ENCODE measurements at regions not wholly inside any gene's neighbourhood (a gene's known extent, or its start where the extent isn't known, plus 50 kb on each side); places are given as distances from the start of the nearest gene placed in this dataset.

DNA sequence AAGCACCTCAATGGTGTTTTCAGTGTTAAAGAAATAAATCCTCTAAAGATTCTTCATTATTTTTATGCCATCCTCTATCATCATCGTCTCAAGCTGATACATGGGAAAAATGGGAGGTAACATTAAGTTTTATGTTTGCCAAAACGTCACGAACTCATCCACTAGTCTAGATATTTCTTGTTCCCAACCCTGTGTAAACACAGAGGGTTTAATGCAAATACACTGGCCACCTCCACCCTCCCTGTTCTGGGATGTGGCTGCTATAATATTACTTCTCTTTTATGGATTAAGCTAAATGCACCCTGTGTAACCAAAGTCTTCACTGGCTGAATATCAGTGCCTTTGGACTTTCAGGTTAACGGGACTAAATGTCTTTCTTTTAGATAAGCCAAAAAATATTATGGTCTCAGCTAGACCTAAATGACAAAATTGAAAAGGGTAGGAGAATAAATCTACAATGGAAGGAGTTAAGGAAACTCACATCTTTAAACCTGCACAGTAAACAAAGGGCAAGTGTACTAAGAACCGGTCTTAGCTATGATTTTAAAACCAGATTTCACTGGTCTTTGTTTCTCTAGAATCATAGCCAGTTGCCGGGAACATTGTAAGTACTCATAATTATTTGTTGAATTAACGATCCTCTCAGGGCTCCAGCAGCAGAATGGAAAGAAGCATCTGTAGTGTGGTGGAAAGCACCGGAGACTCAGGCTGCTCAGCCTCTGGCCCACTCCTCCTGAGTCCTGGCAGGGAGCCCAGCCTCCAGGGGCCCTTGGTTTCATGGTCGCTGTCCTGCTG lies 103.5 kb upstream of the NOCT start:
- TF ChIP-seq GATA2 (IDR thresholded peaks at IDR 0.05; ENCODE audit: low read depth, low read length) (no peak), GATA3 (IDR thresholded peaks at IDR 0.05; ENCODE audit: low read depth, low read length) (no peak)

DNA sequence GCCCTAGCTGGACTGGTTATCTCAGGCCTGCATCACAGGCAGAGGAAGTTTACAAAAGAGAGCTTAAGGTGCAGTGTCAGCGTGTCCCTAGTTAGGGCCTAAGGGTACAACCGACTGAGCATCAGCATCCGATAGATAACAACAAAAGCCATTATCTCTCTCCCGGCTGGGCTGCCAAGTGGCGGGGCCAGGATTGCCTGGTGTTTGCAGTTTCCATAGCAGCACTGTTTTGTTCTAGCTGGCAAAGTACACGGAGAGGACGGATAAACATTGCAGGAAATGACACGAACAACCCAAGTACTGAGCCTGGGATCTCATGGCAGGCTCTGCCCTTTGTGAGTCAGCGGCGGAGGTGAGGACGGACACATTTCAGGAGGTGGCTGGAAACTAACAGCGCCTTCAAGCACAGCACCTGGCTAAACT lies 104.7 kb upstream of the NOCT start:
- peak; percentile 99 for TF ChIP-seq GATA2 (IDR thresholded peaks at IDR 0.05; ENCODE audit: low read depth, low read length)
- TF ChIP-seq GATA3 (IDR thresholded peaks at IDR 0.05; ENCODE audit: low read depth, low read length): peak; percentile 92

DNA sequence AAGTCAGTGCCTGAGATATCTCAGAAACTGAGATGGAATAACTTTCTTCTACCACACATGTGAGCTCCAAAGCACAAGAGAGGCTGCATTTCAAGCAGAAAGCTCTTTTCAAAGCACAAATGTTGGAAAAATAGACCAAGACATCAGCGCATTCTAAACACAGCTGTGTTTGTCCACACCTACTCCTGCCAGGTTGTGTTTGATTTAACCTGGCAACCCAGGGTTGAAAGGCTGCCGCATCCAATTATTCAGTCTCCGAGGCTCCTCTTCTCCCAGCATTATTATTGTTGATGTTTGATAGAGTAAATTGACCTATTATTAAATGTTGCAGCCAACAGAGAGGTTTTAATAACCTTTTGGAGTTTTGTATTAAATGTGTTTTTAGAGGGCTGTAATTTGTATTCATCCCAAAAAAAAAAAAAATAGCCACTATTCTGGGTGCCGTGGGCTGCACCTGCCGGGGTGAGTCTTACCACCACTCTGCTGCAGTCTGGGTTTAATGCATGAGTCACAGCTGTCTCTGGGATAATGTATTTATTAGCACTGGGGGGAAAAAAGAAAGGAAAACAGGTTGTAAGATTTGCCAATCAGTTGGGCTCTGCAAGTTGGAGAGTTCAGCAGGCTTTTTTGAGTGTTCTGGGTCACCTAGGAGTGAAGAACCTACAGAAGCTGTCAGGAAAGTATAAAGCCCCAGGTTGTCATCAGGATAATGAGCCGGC lies 105.2 kb upstream of the NOCT start:
- no peak for TF ChIP-seq GATA3 (IDR thresholded peaks at IDR 0.05; ENCODE audit: low read depth, low read length)
- no peak for TF ChIP-seq GATA2 (IDR thresholded peaks at IDR 0.05; ENCODE audit: low read depth, low read length)

DNA sequence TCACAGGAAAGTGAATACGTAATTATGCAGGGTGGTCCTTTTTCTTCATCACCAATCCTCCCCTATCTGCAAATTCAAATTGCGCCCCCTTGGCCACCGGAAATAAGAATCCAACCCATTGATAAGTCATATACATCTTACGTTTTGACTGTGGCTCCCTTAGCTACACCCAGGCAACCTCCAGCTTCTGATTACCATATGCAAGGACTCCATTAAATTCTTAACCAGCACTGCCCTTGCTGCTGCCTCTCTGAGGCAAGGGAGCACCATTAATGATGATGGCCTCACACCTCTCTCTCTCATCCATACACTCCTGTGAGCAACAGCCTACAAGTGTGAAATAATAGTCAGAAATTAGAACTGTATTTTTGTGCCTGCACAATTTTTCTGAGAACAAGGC lies 106.0 kb upstream of the NOCT start:
- no peak for TF ChIP-seq GATA2 (IDR thresholded peaks at IDR 0.05; ENCODE audit: low read depth, low read length)
- TF ChIP-seq GATA3 (IDR thresholded peaks at IDR 0.05; ENCODE audit: low read depth, low read length): no peak

DNA sequence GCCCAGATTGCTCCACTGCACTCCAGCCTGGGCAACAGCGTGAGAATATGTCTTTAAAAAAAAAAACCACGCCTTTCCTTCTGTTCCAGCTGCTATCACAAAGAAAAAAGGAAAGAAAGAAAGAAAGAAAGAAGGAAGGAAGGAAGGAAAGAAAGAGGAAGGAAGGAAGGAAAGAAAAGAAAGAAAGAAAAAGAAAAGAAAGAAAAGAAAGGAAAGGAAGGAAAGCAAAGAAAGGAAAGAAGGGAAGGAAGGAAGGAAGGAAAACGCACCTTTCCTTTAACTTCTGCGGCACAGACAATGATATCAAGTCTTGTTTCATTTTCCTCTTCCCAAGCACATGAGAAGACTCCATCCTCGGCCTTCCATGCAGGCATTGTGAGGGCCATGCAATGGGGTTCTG lies 107.4 kb upstream of the NOCT start:
- TF ChIP-seq GATA3 (IDR thresholded peaks at IDR 0.05; ENCODE audit: low read depth, low read length) (no peak), GATA2 (IDR thresholded peaks at IDR 0.05; ENCODE audit: low read depth, low read length) (no peak)

DNA sequence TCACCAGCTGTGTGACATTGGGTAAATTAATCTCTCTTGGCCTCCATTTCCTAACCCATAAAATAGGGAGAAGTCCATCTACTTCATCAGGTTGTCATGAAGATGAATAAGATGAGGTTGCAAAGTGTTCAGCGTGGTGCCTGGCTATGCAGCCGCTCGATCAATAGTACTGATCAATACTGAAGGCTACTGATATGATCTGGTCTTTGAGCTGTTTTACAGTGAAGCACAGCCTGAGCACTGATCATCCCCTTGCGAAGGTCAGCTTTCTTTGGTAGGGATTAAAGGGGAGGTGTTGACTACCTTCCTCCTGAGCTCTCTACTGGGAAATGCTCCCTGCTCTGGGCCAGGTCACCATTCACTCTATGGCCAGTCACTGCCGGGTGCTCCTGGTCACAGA lies 108.4 kb upstream of the NOCT start:
- no peak for TF ChIP-seq GATA2 (IDR thresholded peaks at IDR 0.05; ENCODE audit: low read depth, low read length)
- no peak for TF ChIP-seq GATA3 (IDR thresholded peaks at IDR 0.05; ENCODE audit: low read depth, low read length)

DNA sequence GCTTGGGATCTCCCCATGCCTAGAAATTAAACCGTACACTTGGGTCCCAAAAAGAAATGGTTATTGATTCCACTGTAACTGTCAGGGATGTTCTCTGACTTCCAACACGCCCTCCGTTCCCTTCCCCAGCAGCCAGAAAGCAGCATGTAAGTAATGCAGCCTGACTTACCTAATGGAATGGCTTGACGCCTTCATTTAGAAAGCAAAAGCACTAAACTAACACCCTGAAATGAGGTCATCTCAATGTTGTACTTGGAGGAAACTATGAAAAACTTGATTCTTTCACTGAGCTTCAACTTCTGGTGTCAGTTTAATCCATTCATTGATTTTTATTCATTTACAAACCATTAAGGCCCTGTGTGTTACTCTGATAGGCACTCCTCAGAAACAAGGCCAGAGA lies 110.8 kb upstream of the NOCT start:
- no peak for TF ChIP-seq GATA3 (IDR thresholded peaks at IDR 0.05; ENCODE audit: low read depth, low read length)
- no peak for TF ChIP-seq GATA2 (IDR thresholded peaks at IDR 0.05; ENCODE audit: low read depth, low read length)

DNA sequence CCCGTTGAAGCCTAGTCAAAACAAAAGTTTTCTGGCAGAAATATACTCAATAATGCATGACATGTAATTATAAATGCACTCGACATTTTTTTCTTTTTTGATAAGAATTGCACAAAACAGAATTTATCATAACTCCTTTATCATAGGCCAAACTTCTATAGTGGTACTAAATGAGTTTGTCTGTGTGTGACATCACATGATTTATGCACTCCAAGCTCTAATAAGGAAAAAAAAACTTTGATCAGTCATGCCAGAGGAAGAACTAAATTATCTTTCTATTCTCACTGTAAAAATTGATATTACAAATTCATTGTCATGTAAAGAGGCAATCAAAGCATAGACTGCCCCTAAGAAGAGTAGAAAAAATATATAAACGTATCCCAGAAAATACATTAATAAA lies 112.4 kb upstream of the NOCT start:
- TF ChIP-seq GATA2 (IDR thresholded peaks at IDR 0.05; ENCODE audit: low read depth, low read length) (no peak), GATA3 (IDR thresholded peaks at IDR 0.05; ENCODE audit: low read depth, low read length) (no peak)

DNA sequence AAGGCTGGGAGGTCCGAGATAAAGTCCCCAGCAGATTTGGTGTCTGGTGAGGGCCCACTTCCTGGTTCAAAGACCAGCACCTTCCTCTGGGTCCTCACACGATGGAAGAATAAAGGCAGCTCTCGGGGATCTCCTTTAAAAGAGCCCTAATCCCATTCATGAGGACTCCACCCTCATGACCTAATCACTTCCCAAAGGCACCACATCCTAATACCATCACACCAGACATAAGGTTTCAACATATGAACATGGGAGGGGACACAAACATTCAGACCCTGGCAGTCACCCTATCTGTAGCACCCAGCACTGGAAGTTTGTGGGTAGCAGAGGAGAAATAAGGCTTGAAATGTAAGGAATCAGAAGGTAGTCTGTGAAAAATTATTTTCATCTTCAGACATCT lies 112.9 kb upstream of the NOCT start:
- TF ChIP-seq GATA3 (IDR thresholded peaks at IDR 0.05; ENCODE audit: low read depth, low read length) (no peak), GATA2 (IDR thresholded peaks at IDR 0.05; ENCODE audit: low read depth, low read length) (no peak)

DNA sequence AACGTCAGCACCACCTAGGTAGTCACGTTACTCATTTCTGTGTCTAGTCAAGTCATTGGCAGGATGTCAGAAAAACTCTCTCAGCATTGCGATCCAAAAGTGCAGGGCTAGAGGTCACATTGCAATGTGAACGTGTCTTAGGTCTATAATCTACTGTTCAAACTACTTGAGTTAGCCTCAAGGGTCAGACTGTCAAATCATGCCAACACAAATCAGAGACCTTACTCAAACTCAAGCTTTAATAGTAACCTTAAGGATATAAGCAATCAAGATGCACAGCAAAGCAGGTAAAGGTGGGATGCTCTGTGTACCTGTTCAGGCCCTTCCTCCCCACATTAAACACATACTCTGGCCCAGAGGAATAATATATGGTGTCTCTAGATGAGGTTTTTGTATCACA lies 114.4 kb upstream of the NOCT start:
- TF ChIP-seq GATA2 (IDR thresholded peaks at IDR 0.05; ENCODE audit: low read depth, low read length) (no peak), GATA3 (IDR thresholded peaks at IDR 0.05; ENCODE audit: low read depth, low read length) (no peak)

DNA sequence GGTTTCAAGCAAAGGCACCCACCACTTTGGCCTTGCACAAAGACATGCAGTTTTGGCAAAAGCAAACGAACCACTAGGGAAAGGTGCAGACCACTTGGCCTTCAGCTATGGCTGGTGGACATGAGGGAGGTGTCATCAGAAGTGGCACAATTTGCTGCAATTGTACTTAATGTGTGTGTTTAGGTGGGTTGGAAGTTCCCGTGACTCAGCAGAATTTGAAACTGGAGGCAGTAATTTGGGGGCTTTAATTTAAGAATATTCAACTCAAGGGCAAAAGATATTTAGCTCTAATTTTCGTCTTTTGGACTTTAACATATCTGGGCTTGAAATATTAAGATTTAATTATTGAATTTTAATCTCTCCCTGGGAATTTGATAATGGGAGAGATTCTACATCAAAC lies 115.6 kb upstream of the NOCT start:
- no peak for TF ChIP-seq GATA3 (IDR thresholded peaks at IDR 0.05; ENCODE audit: low read depth, low read length)
- TF ChIP-seq GATA2 (IDR thresholded peaks at IDR 0.05; ENCODE audit: low read depth, low read length): no peak

DNA sequence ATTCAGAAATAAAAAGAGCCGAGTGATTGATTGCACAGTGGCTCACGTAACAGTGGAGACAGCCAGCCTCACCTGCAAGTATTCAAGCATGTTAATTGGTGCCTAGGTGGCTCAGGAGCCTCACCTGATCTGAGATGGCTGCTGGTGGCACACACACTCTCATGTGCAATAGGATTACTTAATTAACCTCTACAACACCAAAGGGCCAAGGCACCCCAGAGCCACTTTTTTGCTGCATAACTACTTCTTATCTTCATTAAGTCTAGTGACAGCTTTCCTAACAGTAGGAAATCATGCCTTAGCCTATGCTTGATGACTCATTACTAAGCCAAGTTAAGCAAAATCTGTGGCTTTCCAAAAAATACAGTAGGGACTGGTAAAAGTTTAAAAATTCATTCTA lies 117.3 kb upstream of the NOCT start:
- no peak for TF ChIP-seq GATA3 (IDR thresholded peaks at IDR 0.05; ENCODE audit: low read depth, low read length)
- TF ChIP-seq GATA2 (IDR thresholded peaks at IDR 0.05; ENCODE audit: low read depth, low read length): no peak

DNA sequence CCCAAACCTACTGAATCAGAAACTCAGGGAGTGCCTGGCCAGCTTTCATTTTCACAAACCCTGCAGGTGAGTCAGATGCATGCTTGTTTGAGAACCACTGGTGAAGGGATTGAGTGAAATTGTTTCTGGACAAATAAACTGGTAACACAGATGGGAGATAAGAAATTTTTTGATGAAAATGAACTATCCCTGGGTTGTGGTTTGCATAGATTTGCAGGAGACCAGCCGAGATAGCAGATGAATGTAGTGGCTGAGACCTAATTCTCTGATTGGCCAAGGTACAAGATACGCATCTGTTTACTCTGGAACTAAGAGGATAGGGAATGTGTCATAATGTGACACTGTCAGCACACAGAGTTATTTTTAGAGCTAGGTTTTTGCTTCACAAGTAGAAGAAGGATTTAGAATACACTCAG lies 117.8 kb upstream of the NOCT start:
- peak; percentile 57; the same call in 1 of the 2 replicates for TF ChIP-seq GATA3 (IDR thresholded peaks at IDR 0.05; ENCODE audit: low read depth, low read length)
- TF ChIP-seq GATA2 (IDR thresholded peaks at IDR 0.05; ENCODE audit: low read depth, low read length): peak; percentile 91

DNA sequence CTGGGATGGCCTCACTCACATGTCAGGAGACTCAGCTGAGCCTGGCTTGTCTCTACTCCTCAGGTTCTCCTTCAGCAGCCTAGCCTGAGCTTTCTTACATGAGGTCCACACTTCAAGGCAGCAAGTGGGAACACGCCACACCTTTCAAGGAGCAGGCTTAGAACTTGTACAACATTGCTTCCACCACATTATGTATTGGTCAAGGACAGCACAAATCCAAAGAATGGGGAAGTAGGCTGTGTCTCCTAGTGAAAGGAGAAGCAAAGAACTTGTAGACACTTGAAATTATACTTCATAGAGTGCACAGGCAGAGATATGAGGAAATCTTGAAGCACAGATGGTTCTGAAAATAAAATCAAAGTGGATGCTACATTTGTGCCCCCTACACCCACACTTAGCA lies 120.9 kb upstream of the NOCT start:
- no peak for TF ChIP-seq GATA2 (IDR thresholded peaks at IDR 0.05; ENCODE audit: low read depth, low read length)
- TF ChIP-seq GATA3 (IDR thresholded peaks at IDR 0.05; ENCODE audit: low read depth, low read length): no peak

DNA sequence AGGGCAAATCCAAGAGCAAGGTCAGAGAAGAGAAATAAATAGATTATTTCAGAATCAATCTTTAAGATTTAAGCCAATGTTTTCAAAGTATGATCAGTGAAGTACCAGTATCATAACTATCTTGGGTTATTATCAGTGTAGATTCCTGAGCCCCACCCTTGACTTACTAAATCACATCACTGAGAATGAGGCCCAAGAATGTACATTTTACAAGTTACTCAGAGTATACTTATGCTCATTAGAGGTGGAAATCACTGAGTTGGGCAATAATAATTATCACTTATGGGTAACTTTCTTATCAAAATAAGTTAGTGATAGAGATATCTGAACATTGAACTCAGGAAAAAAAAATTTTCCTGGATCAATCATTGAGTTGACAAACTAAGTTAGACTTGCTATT lies 121.6 kb upstream of the NOCT start:
- TF ChIP-seq GATA3 (IDR thresholded peaks at IDR 0.05; ENCODE audit: low read depth, low read length) (no peak), GATA2 (IDR thresholded peaks at IDR 0.05; ENCODE audit: low read depth, low read length) (no peak)

All from SH-SY5Y (cell line).